ENCODE measurements at regions not wholly inside any gene's neighbourhood (a gene's known extent, or its start where the extent isn't known, plus 50 kb on each side); places are given as distances from the start of the nearest gene placed in this dataset.

GRCh38 chr17:71741836-71742235 is 379.0 kb upstream of the SOX9 start:
- no peak for TF ChIP-seq CTCF (IDR thresholded peaks at IDR 0.05; ENCODE audit: low read length)
- no peak for TF ChIP-seq EZH2 (IDR thresholded peaks at IDR 0.05; ENCODE audit: borderline replicate concordance, low read length)

All from OCI-LY1 (cell line).